ENCODE measurements at regions not wholly inside any gene's neighbourhood (a gene's known extent, or its start where the extent isn't known, plus 50 kb on each side); places are given as distances from the start of the nearest gene placed in this dataset.

DNA sequence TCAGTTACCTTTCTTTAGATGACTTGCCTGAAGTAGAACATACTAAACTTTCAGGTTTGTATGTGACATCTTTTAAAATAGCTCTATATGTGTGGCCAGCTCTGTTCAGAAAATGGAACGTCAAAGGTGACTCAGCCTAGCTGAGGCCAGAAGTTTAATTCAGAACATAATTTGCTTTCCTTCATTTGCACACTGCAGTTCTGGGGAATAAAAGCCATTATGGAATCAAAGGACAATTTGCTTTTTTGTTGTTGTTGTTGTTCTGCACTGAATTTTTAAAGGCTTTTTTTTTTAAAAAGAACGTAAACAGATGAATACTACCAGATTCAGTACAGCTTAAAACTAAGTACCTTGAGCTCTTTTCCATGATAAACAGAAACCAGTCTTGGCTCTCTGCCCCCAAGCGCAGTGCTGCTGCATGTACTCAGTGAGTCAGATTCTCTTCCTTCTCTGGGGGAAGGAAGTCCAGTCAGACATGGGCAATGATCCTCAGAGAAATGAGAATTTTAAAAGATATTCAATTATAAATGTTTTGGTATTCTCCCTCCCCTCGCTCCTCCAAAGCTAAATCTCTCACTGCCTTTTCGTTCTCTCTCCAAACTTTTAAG is 644.2 kb downstream of the NOVA1 start:
- H3K4ac ChIP-seq (ENCODE audit: low read depth, low read length): no peak overlapping the region
- no peaks in the 10 kb centered on the region for H3K79me1 ChIP-seq (ENCODE audit: insufficient read depth, low read depth, low read length, poor library complexity, severe bottlenecking)
- no peaks in the 10 kb centered on the region for H3K27me3 ChIP-seq (ENCODE audit: insufficient read depth, low read length)
- no peak overlapping the region for H3K27ac ChIP-seq (ENCODE audit: insufficient read length, low read depth, low read length)
- H4K91ac ChIP-seq (ENCODE audit: insufficient read length, low read depth, low read length): no peak overlapping the region
- H2BK20ac ChIP-seq (ENCODE audit: low read depth, low read length, poor library complexity, severe bottlenecking): no peak overlapping the region
- WGBS (ENCODE audit: extremely low coverage, insufficient read length, low lambda C conversion rate): no CpG with 5 or more reads among the region's 5 CpGs
- no peak for DNase-seq
- no peak overlapping the region for H2BK12ac ChIP-seq (ENCODE audit: insufficient read length, low read depth, low read length)
- H3K9ac ChIP-seq (ENCODE audit: extremely low read depth, insufficient read length, low read length): no peak overlapping the region
- H2BK120ac ChIP-seq (ENCODE audit: low read depth, low read length, poor library complexity, severe bottlenecking): no peak overlapping the region
- no peak overlapping the region for H2BK5ac ChIP-seq (ENCODE audit: insufficient read length, low read length)
- Mint-ChIP-seq H3K36me3 (ENCODE audit: insufficient read depth in 1 of 3, low read depth in 3 of 3) (no peaks in the 10 kb centered on the region), H3K4me1 (no peaks in the 10 kb centered on the region), H3K27me3 (ENCODE audit: low read depth) (no peaks in the 10 kb centered on the region), H3K27ac (no peak overlapping the region), H3K9me3 (no peaks in the 10 kb centered on the region; a peak in 1 of 5 replicates), H3K4me3 (no peak overlapping the region)
- H3K9me3 ChIP-seq (ENCODE audit: control insufficient read depth, low read depth, low read length): no peaks in the 10 kb centered on the region
- no peak overlapping the region for H2BK15ac ChIP-seq (ENCODE audit: low read depth, low read length)
- no peaks in the 10 kb centered on the region for H4K20me1 ChIP-seq (ENCODE audit: control insufficient read depth, insufficient read depth, insufficient read length)
- H3K14ac ChIP-seq (ENCODE audit: insufficient read depth, low read length): no peak overlapping the region
- H3K56ac ChIP-seq (ENCODE audit: insufficient read length, low read depth, low read length): no peak overlapping the region
- no peaks in the 10 kb centered on the region for H3K4me1 ChIP-seq (ENCODE audit: insufficient read depth, low read length)
- H3K23ac ChIP-seq (ENCODE audit: insufficient read length, low read depth, low read length): no peak overlapping the region
- H4K8ac ChIP-seq (replicated peaks; ENCODE audit: insufficient read length, low read depth, low read length): no peak overlapping the region
- no peak overlapping the region for H3T11ph ChIP-seq (ENCODE audit: low read length)
- TF ChIP-seq, protein P1, sequence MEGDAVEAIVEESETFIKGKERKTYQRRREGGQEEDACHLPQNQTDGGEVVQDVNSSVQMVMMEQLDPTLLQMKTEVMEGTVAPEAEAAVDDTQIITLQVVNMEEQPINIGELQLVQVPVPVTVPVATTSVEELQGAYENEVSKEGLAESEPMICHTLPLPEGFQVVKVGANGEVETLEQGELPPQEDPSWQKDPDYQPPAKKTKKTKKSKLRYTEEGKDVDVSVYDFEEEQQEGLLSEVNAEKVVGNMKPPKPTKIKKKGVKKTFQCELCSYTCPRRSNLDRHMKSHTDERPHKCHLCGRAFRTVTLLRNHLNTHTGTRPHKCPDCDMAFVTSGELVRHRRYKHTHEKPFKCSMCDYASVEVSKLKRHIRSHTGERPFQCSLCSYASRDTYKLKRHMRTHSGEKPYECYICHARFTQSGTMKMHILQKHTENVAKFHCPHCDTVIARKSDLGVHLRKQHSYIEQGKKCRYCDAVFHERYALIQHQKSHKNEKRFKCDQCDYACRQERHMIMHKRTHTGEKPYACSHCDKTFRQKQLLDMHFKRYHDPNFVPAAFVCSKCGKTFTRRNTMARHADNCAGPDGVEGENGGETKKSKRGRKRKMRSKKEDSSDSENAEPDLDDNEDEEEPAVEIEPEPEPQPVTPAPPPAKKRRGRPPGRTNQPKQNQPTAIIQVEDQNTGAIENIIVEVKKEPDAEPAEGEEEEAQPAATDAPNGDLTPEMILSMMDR (conservative IDR thresholded peaks at IDR 0.05): no peak
- no peaks in the 10 kb centered on the region for H3K23me2 ChIP-seq (ENCODE audit: insufficient read length, low read depth, low read length, poor library complexity, severe bottlenecking)
- no peaks in the 10 kb centered on the region for H3K79me2 ChIP-seq (ENCODE audit: insufficient read depth, low read length)
- H4K5ac ChIP-seq (ENCODE audit: insufficient read length, low read depth, low read length): no peak overlapping the region
- no peak overlapping the region for H2AK5ac ChIP-seq (ENCODE audit: insufficient read length, low read length)
- H3K18ac ChIP-seq (ENCODE audit: insufficient read length, low read depth, low read length): no peak overlapping the region
- no peak overlapping the region for H3K4me2 ChIP-seq (ENCODE audit: insufficient read depth, insufficient read length, low read length)
- H2AFZ ChIP-seq (ENCODE audit: low read length): no peak overlapping the region

Data from H9 (cell line).